Left renal pelvis (tissue), 4 donors: ENCODE measurements at regions not wholly inside any gene's neighbourhood (a gene's known extent, or its start where the extent isn't known, plus 50 kb on each side); places are given as distances from the start of the nearest gene placed in this dataset.
A peak's percentile ranks its signal among the peaks of the same experiment; 100 is the strongest.
"Not testable (repeated sequence)": the region's sequence is repeated elsewhere in the genome, so short reads cannot be mapped to it uniquely, and the experiment has no call there.

Experiments used
- DNase-seq, 4 donors: peaks; one replicate each; pipeline ENCODE4 v3.0.0-alpha.2; 2013; ENCODE audit warnings: low read depth in 4 of 4, low spot score in 3 of 4

- peak in 1 of 4 donors; percentile 17 for DNase-seq
These were observed 763.3 kb downstream of the SPATA31A7 start for GRCh38 chr9:61953108-61953507.

DNA sequence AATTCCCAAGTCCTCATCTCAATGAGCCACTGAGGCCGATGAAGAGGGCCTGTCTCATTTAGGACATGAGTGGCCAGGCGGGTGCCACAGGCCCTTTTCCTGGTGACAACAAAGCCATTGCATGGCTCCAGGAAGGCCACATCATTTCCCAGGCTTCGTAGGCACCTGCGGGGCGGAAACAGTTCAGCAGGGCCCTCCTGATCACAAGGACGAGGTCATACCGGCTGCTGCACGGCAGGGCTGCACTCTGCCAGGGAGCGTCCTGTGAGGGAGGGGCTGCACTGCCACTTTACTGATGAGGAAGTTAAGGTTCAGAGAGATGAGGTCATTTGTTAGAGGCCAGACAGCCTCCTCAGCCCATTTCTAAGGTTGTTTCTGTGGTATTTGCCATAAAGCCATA, 781.8 kb downstream of the SPATA31A7 start:
- DNase-seq: not testable (repeated sequence)

DNA sequence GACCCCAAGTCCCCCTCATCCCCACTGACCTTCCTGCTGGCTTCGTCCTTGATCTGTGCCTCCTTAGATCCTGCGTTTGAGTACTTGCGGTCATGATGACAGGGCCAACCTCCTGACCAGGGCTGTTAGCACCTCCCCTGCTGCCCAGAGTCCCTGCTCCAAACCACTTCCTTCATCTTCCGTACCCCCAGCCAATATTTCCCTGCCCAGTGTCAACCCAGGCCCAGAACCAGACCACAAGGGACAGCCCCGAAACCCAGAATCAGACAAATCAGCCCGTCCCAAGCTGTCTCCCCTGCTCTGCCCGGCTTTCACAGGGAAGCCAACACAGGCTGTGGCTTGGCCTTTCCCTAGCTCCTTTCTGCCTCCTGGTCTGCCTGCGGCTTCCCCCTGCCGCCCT, 784.7 kb downstream of the SPATA31A7 start:
- DNase-seq: not testable (repeated sequence)

- not testable (repeated sequence) for DNase-seq
These were observed 786.5 kb downstream of the SPATA31A7 start for GRCh38 chr9:61976318-61976717.

- not testable (repeated sequence) for DNase-seq
These were observed 792.9 kb downstream of the SPATA31A7 start for GRCh38 chr9:61982727-61983126.

GRCh38 chr9:61983441-61983840, 793.6 kb downstream of the SPATA31A7 start:
- DNase-seq: not testable (repeated sequence)

DNA sequence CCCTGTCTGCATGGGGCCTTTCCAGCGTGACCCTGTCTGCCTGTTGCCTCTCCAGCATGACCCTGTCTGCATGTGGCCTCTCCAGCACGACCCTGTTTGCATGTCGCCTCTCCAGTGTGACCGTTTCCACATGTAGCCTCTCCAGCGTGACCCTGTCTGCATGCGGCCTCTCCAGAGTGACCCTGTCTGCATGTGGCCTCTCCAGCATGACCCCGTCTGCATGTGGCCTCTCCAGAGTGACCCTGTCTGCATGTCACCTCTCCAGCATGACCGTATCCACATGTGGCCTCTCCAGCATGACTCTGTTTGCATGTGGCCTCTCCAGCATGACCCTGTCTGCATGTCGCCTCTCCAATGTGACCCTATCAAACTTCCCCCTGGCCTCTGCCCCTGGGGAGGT, 794.1 kb downstream of the SPATA31A7 start:
- DNase-seq: not testable (repeated sequence)

DNA sequence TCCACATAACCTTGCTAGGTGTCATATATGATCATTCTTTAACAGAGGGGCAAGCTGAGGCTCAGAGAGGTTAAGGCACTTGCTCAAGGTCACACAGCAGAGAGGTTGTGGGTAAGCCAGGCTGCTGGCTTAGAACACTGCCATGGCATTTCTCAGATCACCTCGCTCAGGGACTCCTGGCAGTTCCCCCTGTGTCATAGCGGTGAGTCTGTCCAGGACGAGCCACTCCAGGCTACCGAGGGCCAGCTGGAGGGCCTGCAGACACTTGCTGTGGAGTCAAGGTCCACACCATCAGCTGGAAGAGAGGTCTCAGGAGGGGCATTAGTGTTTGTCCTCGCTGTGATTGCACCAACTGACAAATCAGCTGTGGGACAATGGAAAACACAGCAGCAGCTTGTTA, 794.7 kb downstream of the SPATA31A7 start:
- not testable (repeated sequence) for DNase-seq

DNA sequence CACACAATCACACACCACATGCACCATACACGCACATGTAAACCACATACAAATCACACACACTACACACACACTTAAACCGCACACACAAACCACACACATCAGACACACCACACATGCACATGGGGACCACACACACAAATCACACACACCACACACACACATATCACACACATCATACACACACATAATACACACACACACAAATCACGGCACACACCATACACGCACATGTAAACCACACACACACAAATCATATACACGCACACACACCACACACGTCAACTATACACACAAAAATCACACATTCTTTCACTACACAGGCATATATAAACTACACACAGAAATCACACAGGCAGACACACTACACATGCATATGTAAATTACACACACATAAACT, 802.3 kb downstream of the SPATA31A7 start:
- not testable (repeated sequence) for DNase-seq

GRCh38 chr9:62032441-62032840, 842.6 kb downstream of the SPATA31A7 start:
- DNase-seq: not testable (repeated sequence)

DNA sequence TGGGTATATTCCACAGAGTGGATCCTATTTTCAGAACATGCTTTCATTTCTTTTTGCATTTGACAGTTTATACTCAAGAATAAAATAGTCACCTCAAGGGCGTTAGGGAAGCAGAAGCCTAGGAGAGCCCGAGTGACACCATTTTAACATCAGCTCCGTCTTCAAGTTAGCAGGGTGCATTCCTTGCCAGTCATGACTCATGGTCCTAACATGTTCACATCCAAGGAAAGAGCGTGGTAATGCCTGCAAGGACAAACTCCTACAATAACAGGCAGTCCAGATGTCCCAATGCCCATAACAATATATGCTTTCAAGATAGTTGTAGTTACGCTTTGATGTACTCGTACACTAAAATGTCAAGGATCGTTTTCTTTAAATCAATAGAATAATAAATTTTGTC, 848.4 kb downstream of the SPATA31A7 start:
- DNase-seq: not testable (repeated sequence)

DNA sequence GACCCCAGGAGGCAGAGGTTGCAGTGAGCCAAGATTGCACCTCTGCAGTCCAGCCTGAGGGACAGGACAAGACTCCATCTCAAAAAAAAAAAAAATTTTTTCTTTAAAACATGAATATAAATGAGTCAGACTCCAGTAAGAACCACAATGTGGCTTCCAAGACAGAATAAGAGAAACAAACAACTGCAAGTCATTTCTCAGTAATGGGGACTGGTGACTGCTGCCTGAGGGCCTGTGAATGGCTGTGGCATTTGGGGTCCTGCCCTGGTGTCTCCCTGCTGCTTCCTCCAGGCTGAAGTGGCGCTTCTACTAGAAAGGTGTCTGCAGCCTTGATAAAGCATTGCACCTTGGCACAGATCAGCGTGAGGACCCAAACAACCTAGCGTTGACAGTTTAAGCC, 868.3 kb downstream of the SPATA31A7 start:
- DNase-seq: not testable (repeated sequence)

- not testable (repeated sequence) for DNase-seq
These were observed 881.2 kb downstream of the SPATA31A7 start for GRCh38 chr9:62071043-62071442.

- not testable (repeated sequence) for DNase-seq
These were observed 883.6 kb downstream of the SPATA31A7 start for GRCh38 chr9:62073401-62073800.

DNA sequence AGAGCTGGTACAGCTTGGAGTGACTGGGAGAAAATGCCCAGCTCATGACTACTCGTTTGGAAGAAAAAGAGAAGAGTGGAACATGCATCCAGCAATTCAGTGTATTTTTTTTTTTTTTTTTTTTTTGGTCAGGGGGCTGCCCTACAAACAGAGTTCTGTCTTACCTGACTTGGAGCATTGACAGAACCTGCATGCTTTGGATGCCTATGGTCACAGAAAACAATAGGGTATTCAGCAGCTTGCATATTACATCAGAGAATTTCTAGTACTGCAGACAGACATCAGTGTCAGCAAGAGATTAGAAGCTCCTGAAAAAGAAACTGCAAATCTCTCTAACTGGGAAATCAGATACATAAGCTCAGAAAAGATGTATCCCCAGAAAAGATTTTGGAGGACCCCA, 894.4 kb downstream of the SPATA31A7 start:
- not testable (repeated sequence) for DNase-seq

- not testable (repeated sequence) for DNase-seq
These were observed 906.0 kb downstream of the SPATA31A7 start for GRCh38 chr9:62095714-62096345.

DNA sequence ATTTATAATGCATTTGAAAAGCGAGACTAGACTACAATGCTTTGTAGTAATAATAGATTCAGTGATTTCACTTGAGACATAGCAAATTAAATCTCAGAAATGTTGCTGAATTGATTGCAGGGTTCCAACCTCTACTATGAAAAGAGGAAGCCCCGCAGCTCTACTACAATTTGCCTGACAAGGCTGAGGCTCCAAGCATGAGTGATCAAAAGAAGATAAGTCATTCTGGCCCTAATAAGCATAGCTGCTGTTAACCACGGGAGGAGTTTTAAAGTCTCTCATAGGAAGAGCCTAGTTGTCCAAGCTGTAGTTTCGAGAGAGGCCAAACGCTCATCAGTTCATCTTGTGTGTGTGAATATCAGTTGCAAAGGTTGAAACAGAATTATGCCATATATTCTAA, 920.6 kb downstream of the SPATA31A7 start:
- not testable (repeated sequence) for DNase-seq

- not testable (repeated sequence) for DNase-seq
These were observed 927.3 kb downstream of the SPATA31A7 start for GRCh38 chr9:62116951-62117640.

- DNase-seq: not testable (repeated sequence)
These were observed 929.8 kb downstream of the SPATA31A7 start for GRCh38 chr9:62119656-62120055.

DNA sequence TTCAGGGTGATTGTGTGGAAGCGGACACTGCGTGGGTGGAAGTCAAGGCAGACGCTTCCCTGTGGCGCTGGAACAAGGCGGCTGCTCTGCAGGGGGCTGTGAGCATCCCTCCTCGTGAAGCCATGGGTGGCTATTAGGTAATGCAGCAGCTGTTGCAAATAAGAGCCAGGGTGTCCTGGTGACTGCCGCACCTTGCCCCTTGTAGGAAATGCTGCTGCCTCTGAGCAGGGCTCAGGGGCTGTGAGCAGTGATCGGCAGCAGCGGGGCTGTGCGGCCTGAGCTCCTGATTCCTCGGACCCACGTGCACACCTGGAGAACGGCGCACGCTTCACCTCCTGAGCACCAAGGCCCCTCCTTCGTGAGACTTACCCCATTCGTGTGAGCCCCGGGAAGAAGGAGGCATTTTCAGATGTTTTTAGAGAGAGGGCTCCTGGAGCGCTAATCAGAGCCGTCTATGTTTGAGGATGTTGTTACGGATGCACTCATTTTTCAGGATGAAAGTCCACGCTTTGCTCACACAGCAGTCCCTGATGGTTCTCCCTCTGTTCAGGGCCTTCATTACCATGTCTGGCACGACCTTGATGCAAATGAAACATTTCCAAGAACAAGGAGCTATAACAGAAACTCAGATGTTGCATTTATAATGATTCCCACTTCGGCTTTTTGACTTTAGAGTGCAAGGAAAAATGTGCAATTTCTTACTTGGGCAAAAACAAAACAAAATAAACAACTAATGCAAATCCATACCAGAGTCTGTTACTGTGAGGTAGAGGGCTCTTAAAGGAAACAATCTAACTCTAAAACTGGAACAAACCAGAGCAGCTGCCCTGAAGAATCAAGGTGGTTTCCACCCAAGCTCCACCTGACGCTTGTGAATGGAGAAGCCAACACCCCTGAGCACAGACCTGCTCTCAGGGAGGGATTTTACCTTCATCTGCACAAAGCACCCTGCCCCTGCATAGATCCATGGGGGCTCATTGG, 936.1 kb downstream of the SPATA31A7 start:
- not testable (repeated sequence) for DNase-seq

DNA sequence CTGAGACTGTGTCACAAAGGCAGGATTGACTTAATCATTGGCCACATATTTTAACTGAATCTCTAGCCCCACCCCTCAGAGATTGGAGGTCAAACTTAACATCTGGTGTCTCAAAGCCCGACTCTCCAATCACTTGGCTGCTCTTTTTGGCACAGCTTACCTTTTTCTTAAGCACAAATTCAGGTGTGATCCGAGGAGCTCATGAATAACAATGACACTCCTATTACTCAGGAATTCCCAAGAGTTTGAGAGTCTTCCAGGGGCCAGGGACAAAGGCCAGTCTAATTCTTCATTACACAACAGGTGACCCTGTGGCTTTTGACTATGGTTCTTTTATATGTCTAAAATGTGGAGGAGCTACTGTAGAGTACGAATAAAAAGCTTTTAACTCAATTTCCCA, 945.2 kb downstream of the SPATA31A7 start:
- DNase-seq: not testable (repeated sequence)
